DMS153 treated with DMSO at 0.1 percent for 48 hours (cell line): ENCODE measurements at regions not wholly inside any gene's neighbourhood (a gene's known extent, or its start where the extent isn't known, plus 50 kb on each side); places are given as distances from the start of the nearest gene placed in this dataset.

Experiments
- DNase-seq: peaks from one replicate; lab custom pipeline; 2025; ENCODE audit not compliant: unreplicated experiment; lab: John Stamatoyannopoulos, UW

DNA sequence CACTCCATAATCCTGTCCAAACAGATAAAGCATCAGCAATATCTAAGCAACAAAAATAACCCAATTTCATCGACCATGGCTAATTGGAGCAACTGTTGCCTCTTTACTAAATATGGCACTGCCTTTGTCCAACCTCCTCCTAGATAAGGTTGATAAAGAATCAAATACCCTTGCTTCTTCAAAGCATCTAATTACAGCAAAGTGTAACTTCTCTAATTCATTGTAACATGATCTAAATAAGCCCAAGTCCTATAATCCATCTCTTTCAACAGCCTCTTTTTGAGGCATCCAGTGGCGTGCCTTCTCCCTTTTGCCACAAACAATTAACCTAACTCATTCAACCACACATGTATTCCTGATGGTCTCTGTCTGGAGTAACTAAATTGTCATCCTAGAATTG, 81.7 kb upstream of the KLHL1 start:
- no peak for DNase-seq

- no peak for DNase-seq
Observed at GRCh38 chr13:70188567-70188966, 80.3 kb upstream of the KLHL1 start.

- no peak for DNase-seq
Observed at GRCh38 chr13:70183041-70183440, 74.8 kb upstream of the KLHL1 start.
